GM04504 (cell line): ENCODE measurements at regions not wholly inside any gene's neighbourhood (a gene's known extent, or its start where the extent isn't known, plus 50 kb on each side); places are given as distances from the start of the nearest gene placed in this dataset.
"Not testable (repeated sequence)": the region's sequence is repeated elsewhere in the genome, so short reads cannot be mapped to it uniquely, and the experiment has no call there.

Source experiments
- DNase-seq: peaks from one replicate; pipeline ENCODE4 v3.0.0-alpha.2; 2012; ENCODE audit warnings: low read depth

- DNase-seq = no peak
Measured at GRCh38 chr12:14213542-14213941, 151.9 kb upstream of the ATF7IP start.

GRCh38 chr12:14214495-14214894 lies 151.0 kb upstream of the ATF7IP start:
- DNase-seq = no peak

- DNase-seq = not testable (repeated sequence)
Measured at GRCh38 chr12:14215949-14216348, 149.5 kb upstream of the ATF7IP start.

GRCh38 chr12:14216405-14217294 lies 148.8 kb upstream of the ATF7IP start:
- no peak for DNase-seq

- DNase-seq = no peak
Measured at GRCh38 chr12:14219156-14219555, 146.3 kb upstream of the ATF7IP start.

GRCh38 chr12:14219670-14220069 lies 145.8 kb upstream of the ATF7IP start:
- DNase-seq = not testable (repeated sequence)

- DNase-seq = no peak
Measured at GRCh38 chr12:14225064-14225463, 140.4 kb upstream of the ATF7IP start.

- not testable (repeated sequence) for DNase-seq
Measured at GRCh38 chr12:14235176-14235575, 130.3 kb upstream of the ATF7IP start.

- not testable (repeated sequence) for DNase-seq
Measured at GRCh38 chr12:14236641-14237040, 128.8 kb upstream of the ATF7IP start.

GRCh38 chr12:14238221-14238792 lies 127.2 kb upstream of the ATF7IP start:
- DNase-seq = no peak

GRCh38 chr12:14239350-14239934 lies 126.0 kb upstream of the ATF7IP start:
- DNase-seq = no peak

- no peak for DNase-seq
Measured at GRCh38 chr12:14239935-14240872, 125.3 kb upstream of the ATF7IP start.

GRCh38 chr12:14240873-14241220 lies 124.6 kb upstream of the ATF7IP start:
- DNase-seq = no peak

GRCh38 chr12:14242825-14243224 lies 122.7 kb upstream of the ATF7IP start:
- DNase-seq = not testable (repeated sequence)

- no peak for DNase-seq
Measured at GRCh38 chr12:14243941-14244340, 121.5 kb upstream of the ATF7IP start.

GRCh38 chr12:14244876-14245669 lies 120.4 kb upstream of the ATF7IP start:
- DNase-seq = no peak

GRCh38 chr12:14247166-14247565 lies 118.3 kb upstream of the ATF7IP start:
- DNase-seq = no peak

- no peak for DNase-seq
Measured at GRCh38 chr12:14249368-14249767, 116.1 kb upstream of the ATF7IP start.

- DNase-seq = no peak
Measured at GRCh38 chr12:14252697-14253096, 112.8 kb upstream of the ATF7IP start.

GRCh38 chr12:14253496-14253895 lies 112.0 kb upstream of the ATF7IP start:
- DNase-seq = no peak

- no peak for DNase-seq
Measured at GRCh38 chr12:14254781-14255180, 110.7 kb upstream of the ATF7IP start.
